ENCODE measurements at regions not wholly inside any gene's neighbourhood (a gene's known extent, or its start where the extent isn't known, plus 50 kb on each side); places are given as distances from the start of the nearest gene placed in this dataset.

- Mint-ChIP-seq H3K9me3 (no peaks in the 10 kb centered on the region), H3K36me3 (no peaks in the 10 kb centered on the region), H3K27me3 (no peaks in the 10 kb centered on the region), H3K4me1 (no peaks in the 10 kb centered on the region), H3K27ac (no peak overlapping the region), H3K4me3 (no peak overlapping the region)
- ATAC-seq = no peak
Measured at GRCh38 chr2:14114275-14114674, 518.2 kb upstream of the LRATD1 start.

GRCh38 chr2:14120376-14120775 lies 512.1 kb upstream of the LRATD1 start:
- no peaks in the 10 kb centered on the region for H3K27me3 Mint-ChIP-seq
- no peak overlapping the region for H3K27ac Mint-ChIP-seq
- H3K36me3 Mint-ChIP-seq = no peaks in the 10 kb centered on the region
- no peaks in the 10 kb centered on the region for H3K4me1 Mint-ChIP-seq
- no peaks in the 10 kb centered on the region for H3K9me3 Mint-ChIP-seq
- H3K4me3 Mint-ChIP-seq = no peak overlapping the region
- ATAC-seq = no peak

GRCh38 chr2:14123436-14124103 lies 508.9 kb upstream of the LRATD1 start:
- peaks cover 2% of the 10 kb centered on the region for H3K9me3 Mint-ChIP-seq
- ATAC-seq = no peak
- no peaks in the 10 kb centered on the region for H3K36me3 Mint-ChIP-seq
- H3K27me3 Mint-ChIP-seq = no peaks in the 10 kb centered on the region
- no peak overlapping the region for H3K4me3 Mint-ChIP-seq
- H3K4me1 Mint-ChIP-seq = no peaks in the 10 kb centered on the region
- H3K27ac Mint-ChIP-seq = no peak overlapping the region

GRCh38 chr2:14125624-14126293 lies 506.8 kb upstream of the LRATD1 start:
- no peaks in the 10 kb centered on the region for H3K4me1 Mint-ChIP-seq
- H3K36me3 Mint-ChIP-seq = no peaks in the 10 kb centered on the region
- ATAC-seq = no peak
- peaks cover 2% of the 10 kb centered on the region for H3K9me3 Mint-ChIP-seq
- no peak overlapping the region for H3K27ac Mint-ChIP-seq
- H3K27me3 Mint-ChIP-seq = no peaks in the 10 kb centered on the region
- no peak overlapping the region for H3K4me3 Mint-ChIP-seq

GRCh38 chr2:14126846-14127245 lies 505.7 kb upstream of the LRATD1 start:
- Mint-ChIP-seq H3K27ac (no peak overlapping the region), H3K27me3 (no peaks in the 10 kb centered on the region), H3K36me3 (no peaks in the 10 kb centered on the region), H3K9me3 (peaks cover 2% of the 10 kb centered on the region), H3K4me1 (no peaks in the 10 kb centered on the region), H3K4me3 (no peak overlapping the region)
- ATAC-seq = no peak

GRCh38 chr2:14127765-14128164 lies 504.8 kb upstream of the LRATD1 start:
- no peaks in the 10 kb centered on the region for H3K4me1 Mint-ChIP-seq
- H3K27me3 Mint-ChIP-seq = no peaks in the 10 kb centered on the region
- H3K27ac Mint-ChIP-seq = no peak overlapping the region
- no peak for ATAC-seq
- peaks cover 2% of the 10 kb centered on the region for H3K9me3 Mint-ChIP-seq
- H3K4me3 Mint-ChIP-seq = no peak overlapping the region
- no peaks in the 10 kb centered on the region for H3K36me3 Mint-ChIP-seq

DNA sequence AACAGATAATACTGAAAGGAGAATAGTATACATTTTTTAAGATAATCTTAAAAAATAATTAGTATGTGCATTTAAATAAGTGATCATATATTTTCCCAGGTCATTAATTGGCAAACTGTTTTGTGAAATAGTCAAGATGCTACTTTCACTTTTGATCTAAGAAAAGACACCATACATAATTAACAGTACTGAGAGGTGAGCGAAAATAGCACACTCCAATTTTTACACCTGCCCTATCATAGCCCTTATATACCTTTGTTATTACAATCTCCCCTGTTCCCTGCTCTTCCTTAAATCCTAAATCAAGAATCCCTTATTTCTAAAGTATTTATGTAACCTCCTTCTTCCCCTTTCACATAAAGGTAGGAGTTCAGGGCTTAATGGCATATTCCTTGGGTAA lies 500.1 kb upstream of the LRATD1 start:
- Mint-ChIP-seq H3K4me1 (no peaks in the 10 kb centered on the region), H3K27me3 (no peaks in the 10 kb centered on the region), H3K27ac (no peak overlapping the region), H3K4me3 (no peak overlapping the region), H3K36me3 (no peaks in the 10 kb centered on the region), H3K9me3 (peaks cover 12% of the 10 kb centered on the region)
- ATAC-seq = no peak

- H3K9me3 Mint-ChIP-seq = peaks cover 10% of the 10 kb centered on the region
- ATAC-seq = no peak
- no peaks in the 10 kb centered on the region for H3K36me3 Mint-ChIP-seq
- H3K27ac Mint-ChIP-seq = no peak overlapping the region
- H3K27me3 Mint-ChIP-seq = no peaks in the 10 kb centered on the region
- H3K4me1 Mint-ChIP-seq = no peaks in the 10 kb centered on the region
- no peak overlapping the region for H3K4me3 Mint-ChIP-seq
Measured at GRCh38 chr2:14134771-14135170, 497.7 kb upstream of the LRATD1 start.

DNA sequence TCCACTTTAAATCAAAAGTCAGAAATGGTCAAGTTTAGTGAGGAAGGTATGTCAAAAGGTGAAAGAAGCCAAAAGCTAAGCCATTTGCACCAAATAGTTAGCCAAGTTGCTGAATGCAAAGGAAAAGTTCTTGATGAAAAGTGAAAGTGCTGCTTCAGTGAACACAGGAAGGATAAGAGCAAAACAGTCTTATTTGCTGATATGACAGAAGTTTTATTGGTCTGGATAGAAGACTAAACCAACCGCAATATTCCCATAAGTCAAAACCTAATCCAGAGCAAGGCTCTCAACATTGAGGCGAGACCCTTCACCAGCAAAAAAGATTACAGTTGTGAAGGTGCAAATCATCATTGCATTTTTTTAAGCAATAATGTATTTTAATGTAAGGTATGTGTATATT lies 496.5 kb upstream of the LRATD1 start:
- ATAC-seq = no peak
- Mint-ChIP-seq H3K4me3 (no peak overlapping the region), H3K27ac (no peak overlapping the region), H3K27me3 (no peaks in the 10 kb centered on the region), H3K4me1 (no peaks in the 10 kb centered on the region), H3K9me3 (peaks cover 10% of the 10 kb centered on the region), H3K36me3 (no peaks in the 10 kb centered on the region)

DNA sequence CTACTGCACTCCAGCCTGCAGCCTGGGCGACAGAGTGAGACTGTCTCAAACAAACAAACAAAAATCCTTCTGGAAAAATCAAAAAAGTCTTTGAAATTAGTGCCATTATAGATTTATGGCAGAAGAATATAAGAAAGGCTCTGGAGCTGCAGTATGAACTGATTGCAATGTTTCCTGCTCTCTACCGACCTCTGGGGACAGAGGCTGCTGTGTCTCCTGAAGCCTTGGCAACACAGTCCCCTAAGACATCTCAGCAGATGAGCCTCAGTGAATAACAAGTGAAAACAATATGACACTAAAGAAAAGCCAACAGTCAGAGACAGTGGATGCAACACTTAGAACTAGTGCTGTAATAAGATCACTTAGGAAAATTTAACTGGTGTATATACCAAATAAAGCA lies 494.9 kb upstream of the LRATD1 start:
- H3K4me1 Mint-ChIP-seq = no peaks in the 10 kb centered on the region
- no peak overlapping the region for H3K4me3 Mint-ChIP-seq
- ATAC-seq = no peak
- no peaks in the 10 kb centered on the region for H3K27me3 Mint-ChIP-seq
- H3K27ac Mint-ChIP-seq = no peak overlapping the region
- H3K36me3 Mint-ChIP-seq = no peaks in the 10 kb centered on the region
- peaks cover 12% of the 10 kb centered on the region for H3K9me3 Mint-ChIP-seq

- Mint-ChIP-seq H3K36me3 (no peaks in the 10 kb centered on the region), H3K27ac (no peak overlapping the region), H3K27me3 (no peaks in the 10 kb centered on the region), H3K9me3 (peaks cover 11% of the 10 kb centered on the region), H3K4me3 (no peak overlapping the region), H3K4me1 (peaks cover 6% of the 10 kb centered on the region)
- no peak for ATAC-seq
Measured at GRCh38 chr2:14140009-14140550, 492.4 kb upstream of the LRATD1 start.

- no peak for ATAC-seq
- no peak overlapping the region for H3K27ac Mint-ChIP-seq
- no peaks in the 10 kb centered on the region for H3K27me3 Mint-ChIP-seq
- peaks cover 6% of the 10 kb centered on the region for H3K9me3 Mint-ChIP-seq
- H3K36me3 Mint-ChIP-seq = no peaks in the 10 kb centered on the region
- peaks cover 6% of the 10 kb centered on the region for H3K4me1 Mint-ChIP-seq
- no peak overlapping the region for H3K4me3 Mint-ChIP-seq
Measured at GRCh38 chr2:14143435-14143834, 489.1 kb upstream of the LRATD1 start.

DNA sequence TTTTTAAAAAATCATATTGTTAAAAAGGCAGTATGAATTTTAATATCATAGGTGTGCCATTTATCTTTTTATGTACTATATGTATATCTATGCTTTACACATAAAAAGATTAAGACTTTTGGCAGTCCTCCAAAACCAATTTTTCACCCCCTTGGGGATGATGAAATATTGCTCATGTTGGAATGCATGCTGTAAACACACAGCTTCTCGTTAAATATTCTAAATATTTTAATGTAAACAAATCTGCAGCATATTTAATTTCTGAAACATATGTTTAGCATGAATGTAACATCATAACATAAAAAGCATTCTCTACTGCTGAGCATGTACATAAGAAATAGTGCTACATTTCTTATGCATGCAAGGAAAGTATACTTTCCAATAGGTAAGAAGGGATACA lies 484.3 kb upstream of the LRATD1 start:
- no peaks in the 10 kb centered on the region for H3K36me3 Mint-ChIP-seq
- ATAC-seq = no peak
- peaks cover 4% of the 10 kb centered on the region for H3K4me1 Mint-ChIP-seq
- H3K27me3 Mint-ChIP-seq = no peaks in the 10 kb centered on the region
- H3K4me3 Mint-ChIP-seq = no peak overlapping the region
- peaks cover 4% of the 10 kb centered on the region for H3K9me3 Mint-ChIP-seq
- H3K27ac Mint-ChIP-seq = no peak overlapping the region

GRCh38 chr2:14157816-14158215 lies 474.7 kb upstream of the LRATD1 start:
- Mint-ChIP-seq H3K4me3 (no peak overlapping the region), H3K27ac (no peak overlapping the region), H3K27me3 (no peaks in the 10 kb centered on the region), H3K9me3 (no peaks in the 10 kb centered on the region), H3K36me3 (no peaks in the 10 kb centered on the region), H3K4me1 (no peaks in the 10 kb centered on the region)
- ATAC-seq = no peak

- H3K27me3 Mint-ChIP-seq = no peaks in the 10 kb centered on the region
- no peaks in the 10 kb centered on the region for H3K9me3 Mint-ChIP-seq
- no peaks in the 10 kb centered on the region for H3K36me3 Mint-ChIP-seq
- no peak overlapping the region for H3K4me3 Mint-ChIP-seq
- H3K4me1 Mint-ChIP-seq = no peaks in the 10 kb centered on the region
- no peak for ATAC-seq
- no peak overlapping the region for H3K27ac Mint-ChIP-seq
Measured at GRCh38 chr2:14180333-14180732, 452.2 kb upstream of the LRATD1 start.

DNA sequence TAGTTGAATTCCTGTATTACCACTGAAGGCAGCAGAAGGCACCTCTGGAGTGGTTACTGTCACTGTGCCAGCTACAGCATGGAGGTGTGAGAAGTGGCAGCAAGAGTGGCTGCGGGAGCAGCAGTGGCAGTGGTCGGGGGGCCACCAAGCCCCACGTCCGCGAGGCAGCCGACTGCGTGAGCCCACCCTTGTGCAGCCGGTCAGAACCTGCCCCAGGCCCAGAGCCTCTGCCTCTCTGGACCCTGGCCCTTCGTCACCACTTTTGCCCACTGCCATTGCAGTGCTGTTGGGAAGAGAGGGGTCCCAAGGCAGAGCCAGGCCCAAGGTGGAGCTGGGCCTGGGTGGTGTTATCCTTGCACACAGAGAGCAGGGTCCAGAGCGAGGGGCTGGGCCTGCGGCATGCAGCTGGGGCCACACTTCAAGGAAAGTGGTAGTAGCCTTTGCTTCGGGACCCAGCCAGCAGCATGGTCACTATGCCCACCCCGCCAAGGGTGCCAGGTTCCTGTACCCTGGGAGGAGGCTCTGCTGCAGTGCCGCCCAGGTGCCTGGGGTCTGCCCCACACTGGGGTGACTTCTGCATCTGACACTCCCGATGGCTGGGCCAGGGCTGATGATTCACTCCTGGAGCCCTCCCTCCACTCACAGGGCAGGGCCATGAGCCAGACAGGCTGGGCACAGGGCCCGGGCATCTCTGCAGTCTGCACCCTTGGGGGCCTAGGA lies 450.1 kb upstream of the LRATD1 start:
- H3K36me3 Mint-ChIP-seq = no peaks in the 10 kb centered on the region
- H3K27ac Mint-ChIP-seq = no peak overlapping the region
- no peaks in the 10 kb centered on the region for H3K4me1 Mint-ChIP-seq
- H3K27me3 Mint-ChIP-seq = no peaks in the 10 kb centered on the region
- peak; percentile 43 for ATAC-seq
- no peaks in the 10 kb centered on the region for H3K9me3 Mint-ChIP-seq
- no peak overlapping the region for H3K4me3 Mint-ChIP-seq

Data from stimulated activated memory B cell treated with anti-CD40 and anti-IgM and Interleukin-4, amounts not matched to agents 10 μg/mL and 1 μg/mL and 100 μg/mL, for 72 hours (primary cell).